SU-DHL-6 (cell line): ENCODE measurements at regions not wholly inside any gene's neighbourhood (a gene's known extent, or its start where the extent isn't known, plus 50 kb on each side); places are given as distances from the start of the nearest gene placed in this dataset.

ENCODE experiments used
- CTCF ChIP-seq: fragments of 200-600 bp; sonication (generic); IDR thresholded peaks from one replicate; pipeline ENCODE4 v1.5.1; 2017; ENCODE audit warnings: antibody characterized with exemption, mild to moderate bottlenecking, low read length, moderate library complexity; ENCODE audit not compliant: insufficient read depth, poor library complexity, severe bottlenecking
- EZH2phosphoT487 ChIP-seq: fragments of 200-600 bp; sonication (generic), shearing (Covaris generic); conservative IDR thresholded peaks from 2 replicates; pipeline ENCODE4 v1.6.1; 2018; ENCODE audit warnings: mild to moderate bottlenecking, antibody characterized with exemption, low read length, moderate library complexity, mixed read lengths

- TF ChIP-seq CTCF, result no peak
- TF ChIP-seq EZH2phosphoT487, result no peak
Measured at GRCh38 chr10:60615541-60615940, 162.7 kb upstream of the CDK1 start.
